ENCODE measurements at regions not wholly inside any gene's neighbourhood (a gene's known extent, or its start where the extent isn't known, plus 50 kb on each side); places are given as distances from the start of the nearest gene placed in this dataset.

- no peak for TF ChIP-seq MAX (IDR thresholded peaks at IDR 0.05; ENCODE audit: low read depth, low read length)
- no peak for TF ChIP-seq MYC (IDR thresholded peaks at IDR 0.05; ENCODE audit: low read depth, low read length)
- no peak for TF ChIP-seq CTCF (IDR thresholded peaks at IDR 0.05; ENCODE audit: low read depth, low read length)
- TF ChIP-seq POLR2A (IDR thresholded peaks at IDR 0.05; ENCODE audit: extremely low read depth, insufficient read length) = no peak
- H3K4me3 ChIP-seq (ENCODE audit: low read depth, low read length) = no peak overlapping the region
- DNase-seq (ENCODE audit: low read depth) = no peak
These were observed 477.9 kb downstream of the ICE1 start for GRCh38 chr5:5900350-5900749.

- TF ChIP-seq CTCF (IDR thresholded peaks at IDR 0.05; ENCODE audit: low read depth, low read length) = no peak
- TF ChIP-seq POLR2A (IDR thresholded peaks at IDR 0.05; ENCODE audit: extremely low read depth, insufficient read length) = no peak
- TF ChIP-seq MYC (IDR thresholded peaks at IDR 0.05; ENCODE audit: low read depth, low read length) = no peak
- TF ChIP-seq MAX (IDR thresholded peaks at IDR 0.05; ENCODE audit: low read depth, low read length) = no peak
- no peak for DNase-seq (ENCODE audit: low read depth)
These were observed 477.2 kb downstream of the ICE1 start for GRCh38 chr5:5899716-5900115.

GRCh38 chr5:5888284-5888683 lies 465.8 kb downstream of the ICE1 start:
- no peak for DNase-seq (ENCODE audit: low read depth)
- H3K4me3 ChIP-seq (ENCODE audit: low read depth, low read length) = no peak overlapping the region
- TF ChIP-seq CTCF (IDR thresholded peaks at IDR 0.05; ENCODE audit: low read depth, low read length) (no peak), MYC (IDR thresholded peaks at IDR 0.05; ENCODE audit: low read depth, low read length) (no peak), POLR2A (IDR thresholded peaks at IDR 0.05; ENCODE audit: extremely low read depth, insufficient read length) (no peak), MAX (IDR thresholded peaks at IDR 0.05; ENCODE audit: low read depth, low read length) (no peak)

More at GRCh38 chr5:5899716-5900115, 477.2 kb downstream of the ICE1 start:
- no peak overlapping the region for H3K4me3 ChIP-seq (ENCODE audit: low read depth, low read length)

- TF ChIP-seq CTCF (IDR thresholded peaks at IDR 0.05; ENCODE audit: low read depth, low read length) (no peak), MAX (IDR thresholded peaks at IDR 0.05; ENCODE audit: low read depth, low read length) (no peak), MYC (IDR thresholded peaks at IDR 0.05; ENCODE audit: low read depth, low read length) (no peak), POLR2A (IDR thresholded peaks at IDR 0.05; ENCODE audit: extremely low read depth, insufficient read length) (no peak)
- H3K4me3 ChIP-seq (ENCODE audit: low read depth, low read length) = no peak overlapping the region
These were observed 465.4 kb downstream of the ICE1 start for GRCh38 chr5:5887833-5888232.

GRCh38 chr5:5886812-5887486 lies 464.5 kb downstream of the ICE1 start:
- DNase-seq (ENCODE audit: low read depth) = peak; percentile 8
- TF ChIP-seq MAX (IDR thresholded peaks at IDR 0.05; ENCODE audit: low read depth, low read length) (no peak), CTCF (IDR thresholded peaks at IDR 0.05; ENCODE audit: low read depth, low read length) (no peak), MYC (IDR thresholded peaks at IDR 0.05; ENCODE audit: low read depth, low read length) (no peak), POLR2A (IDR thresholded peaks at IDR 0.05; ENCODE audit: extremely low read depth, insufficient read length) (no peak)
- H3K4me3 ChIP-seq (ENCODE audit: low read depth, low read length) = no peak overlapping the region

More at GRCh38 chr5:5887833-5888232, 465.4 kb downstream of the ICE1 start:
- DNase-seq (ENCODE audit: low read depth) = no peak

All from NB4 (cell line).